HepG2 (cell line): ENCODE measurements at regions not wholly inside any gene's neighbourhood (a gene's known extent, or its start where the extent isn't known, plus 50 kb on each side); places are given as distances from the start of the nearest gene placed in this dataset.

Experiments
- BRD4 ChIP-seq: sonication (generic); formaldehyde crosslinking; IDR thresholded peaks from 2 replicates; pipeline ENCODE4 v1.4.0; 2020; ENCODE audit warnings: missing genetic modification reagents
- GABPB1 ChIP-seq: IDR thresholded peaks from 2 replicates; pipeline ENCODE4 v1.6.1; 2016; ENCODE audit warnings: mild to moderate bottlenecking, missing genetic modification reagents, moderate library complexity, missing compliant biosample characterization
- U2AF2 ChIP-seq: fragments of 200-400 bp; formaldehyde crosslinking; IDR thresholded peaks from 2 replicates; pipeline ENCODE4 v1.6.1; 2017; ENCODE audit warnings: low read depth, mild to moderate bottlenecking, low read length
- ZFAT ChIP-seq: sonication (generic); formaldehyde crosslinking; conservative IDR thresholded peaks from 2 replicates; pipeline ENCODE4 v1.8.1; 2023; ENCODE audit warnings: missing genetic modification reagents, inconsistent platforms
- ZKSCAN8 ChIP-seq: IDR thresholded peaks from 2 replicates; pipeline ENCODE4 v1.6.1; 2016; ENCODE audit warnings: borderline replicate concordance, missing genetic modification reagents, missing compliant biosample characterization
- ZNF501 ChIP-seq: sonication (generic); formaldehyde crosslinking; IDR thresholded peaks from 2 replicates; pipeline ENCODE4 v1.5.1; 2020; ENCODE audit warnings: mild to moderate bottlenecking, moderate library complexity, missing genetic modification reagents
- ZNF546 ChIP-seq: sonication (generic); formaldehyde crosslinking; conservative IDR thresholded peaks from 2 replicates; pipeline ENCODE4 v1.8.1; 2023; ENCODE audit warnings: mild to moderate bottlenecking, missing genetic modification reagents
- ZNF607 ChIP-seq: sonication (generic); formaldehyde crosslinking; IDR thresholded peaks from 2 replicates; pipeline ENCODE4 v1.5.1; 2020; ENCODE audit warnings: missing genetic modification reagents, mild to moderate bottlenecking, borderline replicate concordance
- ZNF720 ChIP-seq: sonication (generic); formaldehyde crosslinking; IDR thresholded peaks from 2 replicates; pipeline ENCODE4 v1.4.0; 2020; ENCODE audit warnings: missing genetic modification reagents
- TF ChIP-seq, protein P1 (sequence below): sonication (generic); formaldehyde crosslinking; IDR thresholded peaks from 2 replicates; pipeline ENCODE4 v1.4.0; 2020; ENCODE audit warnings: missing genetic modification reagents
- TF ChIP-seq, protein P2 (sequence below): IDR thresholded peaks from 2 replicates; pipeline ENCODE4 v1.6.1; 2016; ENCODE audit warnings: mild to moderate bottlenecking
- TF ChIP-seq, protein P3 (sequence below): IDR thresholded peaks from 2 replicates; pipeline ENCODE4 v1.6.1; 2018; ENCODE audit warnings: missing genetic modification reagents
- TF ChIP-seq, protein P4 (sequence below): sonication (generic); formaldehyde crosslinking; IDR thresholded peaks from 2 replicates; pipeline ENCODE4 v1.4.0; 2020; ENCODE audit warnings: mild to moderate bottlenecking, missing genetic modification reagents

DNA sequence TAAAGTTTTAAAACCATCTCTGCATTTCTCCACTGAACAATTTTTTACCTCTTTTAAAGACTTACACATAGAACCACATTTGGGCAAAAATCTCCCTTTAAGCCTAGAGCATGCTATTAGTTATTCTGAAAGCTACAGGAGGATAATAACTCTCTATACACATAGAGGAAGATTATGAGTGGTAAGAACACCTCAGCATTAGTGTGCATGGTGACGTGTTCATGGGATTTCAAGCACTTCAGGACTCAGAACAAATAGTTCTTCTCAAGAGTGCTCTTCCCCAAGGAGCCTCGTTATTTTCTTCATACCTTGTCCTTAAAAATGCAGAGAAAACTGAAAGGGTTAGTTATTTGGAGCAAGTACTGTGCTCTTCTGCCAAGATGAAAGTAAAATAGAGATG is 256.9 kb upstream of the TUSC1 start (continued):
- TF ChIP-seq, protein P1, sequence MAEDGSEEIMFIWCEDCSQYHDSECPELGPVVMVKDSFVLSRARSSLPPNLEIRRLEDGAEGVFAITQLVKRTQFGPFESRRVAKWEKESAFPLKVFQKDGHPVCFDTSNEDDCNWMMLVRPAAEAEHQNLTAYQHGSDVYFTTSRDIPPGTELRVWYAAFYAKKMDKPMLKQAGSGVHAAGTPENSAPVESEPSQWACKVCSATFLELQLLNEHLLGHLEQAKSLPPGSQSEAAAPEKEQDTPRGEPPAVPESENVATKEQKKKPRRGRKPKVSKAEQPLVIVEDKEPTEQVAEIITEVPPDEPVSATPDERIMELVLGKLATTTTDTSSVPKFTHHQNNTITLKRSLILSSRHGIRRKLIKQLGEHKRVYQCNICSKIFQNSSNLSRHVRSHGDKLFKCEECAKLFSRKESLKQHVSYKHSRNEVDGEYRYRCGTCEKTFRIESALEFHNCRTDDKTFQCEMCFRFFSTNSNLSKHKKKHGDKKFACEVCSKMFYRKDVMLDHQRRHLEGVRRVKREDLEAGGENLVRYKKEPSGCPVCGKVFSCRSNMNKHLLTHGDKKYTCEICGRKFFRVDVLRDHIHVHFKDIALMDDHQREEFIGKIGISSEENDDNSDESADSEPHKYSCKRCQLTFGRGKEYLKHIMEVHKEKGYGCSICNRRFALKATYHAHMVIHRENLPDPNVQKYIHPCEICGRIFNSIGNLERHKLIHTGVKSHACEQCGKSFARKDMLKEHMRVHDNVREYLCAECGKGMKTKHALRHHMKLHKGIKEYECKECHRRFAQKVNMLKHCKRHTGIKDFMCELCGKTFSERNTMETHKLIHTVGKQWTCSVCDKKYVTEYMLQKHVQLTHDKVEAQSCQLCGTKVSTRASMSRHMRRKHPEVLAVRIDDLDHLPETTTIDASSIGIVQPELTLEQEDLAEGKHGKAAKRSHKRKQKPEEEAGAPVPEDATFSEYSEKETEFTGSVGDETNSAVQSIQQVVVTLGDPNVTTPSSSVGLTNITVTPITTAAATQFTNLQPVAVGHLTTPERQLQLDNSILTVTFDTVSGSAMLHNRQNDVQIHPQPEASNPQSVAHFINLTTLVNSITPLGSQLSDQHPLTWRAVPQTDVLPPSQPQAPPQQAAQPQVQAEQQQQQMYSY (CRISPR knock-in tag): no peak
- TF ChIP-seq ZNF607 (CRISPR knock-in tag) (no peak), ZNF501 (no peak), ZNF720 (CRISPR knock-in tag) (no peak), ZKSCAN8 (CRISPR knock-in tag) (no peak), GABPB1 (no peak), BRD4 (CRISPR knock-in tag) (no peak), U2AF2 (no peak), ZFAT (CRISPR knock-in tag) (no peak), ZNF546 (CRISPR knock-in tag) (no peak)
- TF ChIP-seq, protein P2, sequence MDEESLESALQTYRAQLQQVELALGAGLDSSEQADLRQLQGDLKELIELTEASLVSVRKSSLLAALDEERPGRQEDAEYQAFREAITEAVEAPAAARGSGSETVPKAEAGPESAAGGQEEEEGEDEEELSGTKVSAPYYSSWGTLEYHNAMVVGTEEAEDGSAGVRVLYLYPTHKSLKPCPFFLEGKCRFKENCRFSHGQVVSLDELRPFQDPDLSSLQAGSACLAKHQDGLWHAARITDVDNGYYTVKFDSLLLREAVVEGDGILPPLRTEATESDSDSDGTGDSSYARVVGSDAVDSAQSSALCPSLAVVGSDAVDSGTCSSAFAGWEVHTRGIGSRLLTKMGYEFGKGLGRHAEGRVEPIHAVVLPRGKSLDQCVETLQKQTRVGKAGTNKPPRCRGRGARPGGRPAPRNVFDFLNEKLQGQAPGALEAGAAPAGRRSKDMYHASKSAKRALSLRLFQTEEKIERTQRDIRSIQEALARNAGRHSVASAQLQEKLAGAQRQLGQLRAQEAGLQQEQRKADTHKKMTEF (CRISPR knock-in tag): no peak
- TF ChIP-seq, protein P3, sequence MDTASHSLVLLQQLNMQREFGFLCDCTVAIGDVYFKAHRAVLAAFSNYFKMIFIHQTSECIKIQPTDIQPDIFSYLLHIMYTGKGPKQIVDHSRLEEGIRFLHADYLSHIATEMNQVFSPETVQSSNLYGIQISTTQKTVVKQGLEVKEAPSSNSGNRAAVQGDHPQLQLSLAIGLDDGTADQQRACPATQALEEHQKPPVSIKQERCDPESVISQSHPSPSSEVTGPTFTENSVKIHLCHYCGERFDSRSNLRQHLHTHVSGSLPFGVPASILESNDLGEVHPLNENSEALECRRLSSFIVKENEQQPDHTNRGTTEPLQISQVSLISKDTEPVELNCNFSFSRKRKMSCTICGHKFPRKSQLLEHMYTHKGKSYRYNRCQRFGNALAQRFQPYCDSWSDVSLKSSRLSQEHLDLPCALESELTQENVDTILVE: no peak
- TF ChIP-seq, protein P4, sequence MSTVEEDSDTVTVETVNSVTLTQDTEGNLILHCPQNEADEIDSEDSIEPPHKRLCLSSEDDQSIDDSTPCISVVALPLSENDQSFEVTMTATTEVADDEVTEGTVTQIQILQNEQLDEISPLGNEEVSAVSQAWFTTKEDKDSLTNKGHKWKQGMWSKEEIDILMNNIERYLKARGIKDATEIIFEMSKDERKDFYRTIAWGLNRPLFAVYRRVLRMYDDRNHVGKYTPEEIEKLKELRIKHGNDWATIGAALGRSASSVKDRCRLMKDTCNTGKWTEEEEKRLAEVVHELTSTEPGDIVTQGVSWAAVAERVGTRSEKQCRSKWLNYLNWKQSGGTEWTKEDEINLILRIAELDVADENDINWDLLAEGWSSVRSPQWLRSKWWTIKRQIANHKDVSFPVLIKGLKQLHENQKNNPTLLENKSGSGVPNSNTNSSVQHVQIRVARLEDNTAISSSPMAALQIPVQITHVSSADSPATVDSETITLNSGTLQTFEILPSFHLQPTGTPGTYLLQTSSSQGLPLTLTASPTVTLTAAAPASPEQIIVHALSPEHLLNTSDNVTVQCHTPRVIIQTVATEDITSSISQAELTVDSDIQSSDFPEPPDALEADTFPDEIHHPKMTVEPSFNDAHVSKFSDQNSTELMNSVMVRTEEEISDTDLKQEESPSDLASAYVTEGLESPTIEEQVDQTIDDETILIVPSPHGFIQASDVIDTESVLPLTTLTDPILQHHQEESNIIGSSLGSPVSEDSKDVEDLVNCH (CRISPR knock-in tag): no peak
